K562 (cell line): ENCODE measurements at regions not wholly inside any gene's neighbourhood (a gene's known extent, or its start where the extent isn't known, plus 50 kb on each side); places are given as distances from the start of the nearest gene placed in this dataset.

ENCODE experiments used
- ASH1L ChIP-seq: fragments of 450-650 bp; IDR thresholded peaks from 2 replicates; pipeline ENCODE4 v1.6.1; 2018; ENCODE audit warnings: borderline replicate concordance, mild to moderate bottlenecking, low read depth; ENCODE audit not compliant: partially characterized antibody
- ZNF354B ChIP-seq: fragments of 250-450 bp; sonication (Bioruptor Pico); IDR thresholded peaks from 2 replicates; pipeline ENCODE4 v1.4.0; 2020
- ZNF644 ChIP-seq: fragments of 200-800 bp; sonication (Bioruptor generic); IDR thresholded peaks from 2 replicates; pipeline ENCODE4 v1.6.1; 2016; ENCODE audit warnings: low read depth, missing genetic modification characterization, missing compliant biosample characterization

DNA sequence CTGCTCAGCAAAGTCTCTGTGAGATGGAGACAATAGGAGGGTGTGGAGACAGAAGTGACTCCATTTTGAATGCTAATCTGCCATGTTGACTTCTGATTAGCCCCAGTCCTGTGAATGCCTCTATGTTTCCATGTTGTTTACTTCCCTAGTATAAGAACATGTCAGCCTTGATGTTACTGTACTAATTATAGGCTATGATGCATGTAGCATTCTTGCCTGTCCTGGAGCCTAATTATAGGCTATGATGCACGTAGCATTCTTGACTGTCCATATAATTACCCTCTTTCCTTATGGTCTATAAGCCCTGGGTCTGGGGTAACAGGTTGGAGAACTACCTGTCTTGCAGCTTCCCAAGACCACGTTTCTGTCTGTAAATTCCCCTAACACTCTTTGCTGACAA is 353.3 kb upstream of the CLINT1 start:
- TF ChIP-seq ZNF354B (CRISPR knock-in tag) (no peak), ASH1L (no peak), ZNF644 (tag) (no peak)
